ENCODE measurements at regions not wholly inside any gene's neighbourhood (a gene's known extent, or its start where the extent isn't known, plus 50 kb on each side); places are given as distances from the start of the nearest gene placed in this dataset.

GRCh38 chr6:132224943-132225342, 176.3 kb downstream of the MOXD1 start:
- TF ChIP-seq, protein P1, sequence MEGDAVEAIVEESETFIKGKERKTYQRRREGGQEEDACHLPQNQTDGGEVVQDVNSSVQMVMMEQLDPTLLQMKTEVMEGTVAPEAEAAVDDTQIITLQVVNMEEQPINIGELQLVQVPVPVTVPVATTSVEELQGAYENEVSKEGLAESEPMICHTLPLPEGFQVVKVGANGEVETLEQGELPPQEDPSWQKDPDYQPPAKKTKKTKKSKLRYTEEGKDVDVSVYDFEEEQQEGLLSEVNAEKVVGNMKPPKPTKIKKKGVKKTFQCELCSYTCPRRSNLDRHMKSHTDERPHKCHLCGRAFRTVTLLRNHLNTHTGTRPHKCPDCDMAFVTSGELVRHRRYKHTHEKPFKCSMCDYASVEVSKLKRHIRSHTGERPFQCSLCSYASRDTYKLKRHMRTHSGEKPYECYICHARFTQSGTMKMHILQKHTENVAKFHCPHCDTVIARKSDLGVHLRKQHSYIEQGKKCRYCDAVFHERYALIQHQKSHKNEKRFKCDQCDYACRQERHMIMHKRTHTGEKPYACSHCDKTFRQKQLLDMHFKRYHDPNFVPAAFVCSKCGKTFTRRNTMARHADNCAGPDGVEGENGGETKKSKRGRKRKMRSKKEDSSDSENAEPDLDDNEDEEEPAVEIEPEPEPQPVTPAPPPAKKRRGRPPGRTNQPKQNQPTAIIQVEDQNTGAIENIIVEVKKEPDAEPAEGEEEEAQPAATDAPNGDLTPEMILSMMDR (IDR thresholded peaks at IDR 0.05): no peak
- no peak for TF ChIP-seq POLR2A (IDR thresholded peaks at IDR 0.05)

All from thyroid gland (tissue), 4 donors.